DMS53 treated with DMSO at 0.1 percent for 48 hours (cell line): ENCODE measurements at regions not wholly inside any gene's neighbourhood (a gene's known extent, or its start where the extent isn't known, plus 50 kb on each side); places are given as distances from the start of the nearest gene placed in this dataset.

ENCODE experiments used
- DNase-seq: peaks from one replicate; lab custom pipeline; 2025; ENCODE audit not compliant: unreplicated experiment; lab: John Stamatoyannopoulos, UW

GRCh38 chr10:44199991-44200655, 184.8 kb downstream of the CXCL12 start:
- no peak for DNase-seq

DNA sequence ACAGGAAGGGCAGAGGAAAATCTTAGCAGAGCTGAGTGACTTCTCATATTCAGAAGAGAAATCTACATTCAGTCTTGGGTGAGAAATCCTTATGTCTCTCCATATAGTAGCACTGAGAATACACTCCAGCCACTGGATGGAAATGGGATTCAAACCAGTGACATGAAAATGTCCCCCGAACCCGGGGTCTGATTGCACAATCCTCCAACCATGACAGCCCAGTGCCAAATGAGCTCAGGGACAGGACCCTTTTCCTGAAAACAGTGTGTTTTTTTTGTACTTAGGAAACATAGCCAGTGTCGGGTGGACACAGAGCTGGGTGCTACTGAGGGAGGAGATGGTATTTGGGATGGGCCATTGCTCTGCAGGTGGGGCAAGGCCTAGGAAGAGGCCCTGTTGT, 185.6 kb downstream of the CXCL12 start:
- DNase-seq, result no peak

- DNase-seq, result no peak
Measured at GRCh38 chr10:44198780-44199097, 186.2 kb downstream of the CXCL12 start.

DNA sequence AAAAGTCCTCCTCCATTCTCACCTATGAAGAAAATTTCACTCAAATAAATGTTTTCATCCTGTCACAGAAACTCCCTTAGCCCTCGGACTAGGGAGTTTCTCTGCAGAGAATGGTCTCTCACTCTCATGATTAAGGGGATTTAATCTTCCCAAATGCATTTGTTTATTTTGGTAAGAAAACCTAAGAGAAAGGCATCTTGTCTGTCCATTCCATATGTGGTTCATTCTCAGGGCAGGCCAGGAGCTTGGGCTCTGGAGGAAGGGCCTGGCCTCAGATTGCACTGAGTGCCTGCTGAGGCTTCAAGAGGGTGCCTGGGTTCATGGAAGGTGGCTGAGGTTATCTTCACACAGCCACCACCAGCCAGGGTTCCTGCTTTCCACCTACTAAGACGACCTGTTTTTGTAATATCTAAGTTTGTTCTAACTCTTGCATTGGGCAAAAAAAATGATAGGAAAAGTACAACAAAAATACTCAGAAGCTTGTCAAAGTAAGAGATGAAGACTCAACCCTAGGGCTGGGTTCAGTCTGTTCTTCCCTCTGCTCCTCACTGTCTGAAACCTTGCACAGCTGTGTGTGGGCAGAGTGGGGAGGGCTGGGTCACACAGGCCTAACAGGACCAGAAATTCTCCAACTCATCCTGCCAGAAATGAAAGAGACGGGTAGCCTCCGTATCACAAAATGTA, 186.7 kb downstream of the CXCL12 start:
- DNase-seq, result no peak

- no peak for DNase-seq
Measured at GRCh38 chr10:44197646-44198045, 187.3 kb downstream of the CXCL12 start.

GRCh38 chr10:44196336-44196735, 188.6 kb downstream of the CXCL12 start:
- no peak for DNase-seq

DNA sequence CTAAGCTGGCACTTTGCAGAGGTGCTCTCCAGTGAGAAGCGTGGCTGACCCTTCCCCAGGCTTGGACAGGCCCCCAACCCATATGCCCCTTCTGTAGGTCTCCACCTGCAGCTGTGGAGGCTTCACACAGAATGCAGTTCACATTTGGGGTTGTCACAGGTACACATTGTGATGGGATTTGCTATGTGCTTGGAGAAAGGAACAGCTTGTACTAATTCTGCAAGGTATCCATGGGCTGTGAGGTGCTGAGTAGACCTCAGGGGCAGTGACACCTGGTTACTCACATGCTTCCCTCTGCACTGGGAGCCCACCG, 188.9 kb downstream of the CXCL12 start:
- no peak for DNase-seq

DNA sequence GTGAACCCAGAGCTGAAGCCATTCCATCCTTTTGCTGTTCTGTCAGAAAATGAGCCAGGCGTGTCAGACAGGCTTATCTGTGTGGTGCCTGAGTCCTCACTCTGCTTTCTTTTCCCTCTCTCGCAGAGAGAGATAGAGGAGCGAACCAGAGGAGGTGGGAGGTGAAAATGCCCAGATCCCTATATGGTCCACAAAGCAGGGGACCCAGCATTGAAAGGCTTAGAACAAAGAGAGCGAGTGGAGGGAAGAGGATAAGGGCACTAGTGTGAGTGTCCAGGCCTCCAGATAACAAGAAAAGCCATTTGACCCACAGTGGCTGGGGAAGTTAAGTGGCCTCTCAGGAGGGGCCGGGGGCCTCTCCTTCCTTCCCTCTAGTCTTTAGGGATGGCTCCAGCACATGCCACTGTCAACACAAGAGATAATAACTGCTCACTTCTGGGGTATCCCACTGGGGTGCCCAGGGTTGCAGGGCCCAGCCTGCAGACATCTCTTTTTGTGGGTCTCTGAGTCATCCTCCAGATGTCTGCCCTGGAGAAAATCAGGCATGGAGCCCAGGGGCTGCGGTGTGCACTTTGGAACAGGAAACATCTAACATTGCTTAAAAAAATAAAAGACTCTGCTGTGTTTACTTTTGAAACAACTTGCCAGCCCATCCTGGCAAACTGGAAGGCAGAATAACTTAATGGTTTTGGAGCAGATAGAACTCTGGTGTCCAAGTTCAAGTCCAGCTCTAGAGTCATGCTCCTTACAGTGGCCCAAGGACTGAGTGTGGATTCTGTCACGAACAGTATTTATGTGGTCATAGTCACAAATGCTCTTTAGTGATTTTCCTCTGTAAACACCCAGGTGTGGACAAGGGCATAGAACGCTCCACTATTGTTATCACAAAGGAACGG, 189.5 kb downstream of the CXCL12 start:
- DNase-seq, result no peak

GRCh38 chr10:44194435-44194834, 190.5 kb downstream of the CXCL12 start:
- no peak for DNase-seq

DNA sequence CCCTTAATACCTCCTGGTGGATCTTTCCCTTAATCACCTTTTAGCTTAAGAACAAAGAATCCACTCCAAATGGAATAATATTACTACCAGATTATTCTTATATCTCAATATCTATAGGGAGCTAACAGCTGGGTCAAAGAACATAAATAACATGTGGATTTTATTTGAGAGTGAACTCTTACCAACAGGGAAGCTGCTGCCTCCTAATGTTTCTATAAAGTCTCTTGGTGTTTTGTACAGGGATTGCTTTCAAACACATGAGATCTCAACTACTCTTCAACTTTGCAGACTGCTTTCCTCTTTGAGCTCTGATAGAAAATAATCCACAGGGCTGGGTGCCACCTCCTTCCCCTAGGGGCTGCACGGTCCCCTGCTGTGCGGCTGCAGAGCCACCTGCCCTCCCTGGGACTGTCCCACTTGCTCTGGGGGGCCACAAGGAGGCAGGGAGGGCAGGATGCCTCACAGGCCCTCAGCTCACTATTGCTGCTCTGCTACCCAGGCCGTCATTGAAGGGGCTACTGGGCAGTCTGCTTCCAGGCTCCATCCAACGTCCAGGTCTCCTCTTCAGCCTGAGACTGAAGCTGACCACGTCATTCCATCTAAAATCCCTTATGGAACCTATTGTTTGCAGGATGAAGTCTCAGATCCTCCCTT, 191.2 kb downstream of the CXCL12 start:
- no peak for DNase-seq

- DNase-seq, result no peak
Measured at GRCh38 chr10:44193166-44193565, 191.7 kb downstream of the CXCL12 start.

- DNase-seq, result no peak
Measured at GRCh38 chr10:44192435-44192834, 192.5 kb downstream of the CXCL12 start.

DNA sequence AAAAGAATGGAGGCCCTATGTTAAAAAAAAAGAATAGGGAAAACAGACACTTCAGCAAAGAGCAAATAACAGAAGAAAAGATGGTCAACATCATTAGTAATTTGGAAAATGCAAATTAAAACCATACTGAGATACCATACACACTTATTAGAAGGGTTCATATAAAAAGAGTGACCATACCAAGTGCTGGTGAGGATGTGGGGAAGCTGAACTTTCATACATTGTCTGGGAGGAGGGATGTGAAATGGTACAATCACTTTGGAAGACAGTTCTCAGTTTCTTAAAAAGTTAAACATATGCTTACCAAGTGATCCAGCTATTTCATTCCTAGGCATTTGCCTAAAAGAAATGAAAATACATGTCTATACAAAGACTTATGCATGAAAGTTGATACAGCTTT, 194.4 kb downstream of the CXCL12 start:
- DNase-seq, result no peak

DNA sequence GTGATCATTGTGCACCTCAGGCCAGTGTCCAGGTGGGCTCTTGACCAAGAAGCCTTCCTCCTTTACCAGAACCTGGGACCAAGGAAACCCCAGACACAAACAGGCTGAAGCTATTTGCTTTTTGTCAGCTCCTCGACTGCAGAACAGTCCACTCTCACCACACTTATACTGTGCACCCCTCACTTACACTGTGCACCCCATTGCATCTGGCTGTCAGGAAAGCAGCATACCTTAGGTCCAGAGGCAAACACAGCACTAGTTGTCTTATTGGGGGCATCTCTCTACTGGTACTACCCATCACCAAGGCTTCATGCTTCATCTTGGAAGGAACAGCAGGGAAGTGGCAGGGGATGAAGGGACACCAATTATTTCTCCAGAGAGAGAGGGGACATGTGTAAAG, 198.1 kb downstream of the CXCL12 start:
- no peak for DNase-seq

GRCh38 chr10:44186150-44186549, 198.7 kb downstream of the CXCL12 start:
- DNase-seq, result no peak

DNA sequence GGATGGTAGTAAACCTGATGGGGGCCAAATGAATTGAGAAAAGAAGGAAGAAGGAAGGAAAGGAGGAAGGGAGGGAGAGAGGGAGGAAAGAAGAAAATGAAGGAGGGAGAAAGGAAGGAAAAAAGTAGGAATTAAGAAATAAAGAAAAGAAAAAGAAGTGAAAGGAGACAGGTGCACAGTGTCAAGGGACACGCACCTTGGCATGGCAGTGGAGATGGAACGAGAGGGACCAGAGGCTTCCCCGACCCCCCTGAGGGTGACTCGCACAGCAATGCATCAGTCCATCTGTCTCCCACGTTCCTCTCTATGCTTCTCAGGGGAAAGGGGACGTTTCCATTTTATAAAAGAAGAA, 199.6 kb downstream of the CXCL12 start:
- DNase-seq, result no peak

DNA sequence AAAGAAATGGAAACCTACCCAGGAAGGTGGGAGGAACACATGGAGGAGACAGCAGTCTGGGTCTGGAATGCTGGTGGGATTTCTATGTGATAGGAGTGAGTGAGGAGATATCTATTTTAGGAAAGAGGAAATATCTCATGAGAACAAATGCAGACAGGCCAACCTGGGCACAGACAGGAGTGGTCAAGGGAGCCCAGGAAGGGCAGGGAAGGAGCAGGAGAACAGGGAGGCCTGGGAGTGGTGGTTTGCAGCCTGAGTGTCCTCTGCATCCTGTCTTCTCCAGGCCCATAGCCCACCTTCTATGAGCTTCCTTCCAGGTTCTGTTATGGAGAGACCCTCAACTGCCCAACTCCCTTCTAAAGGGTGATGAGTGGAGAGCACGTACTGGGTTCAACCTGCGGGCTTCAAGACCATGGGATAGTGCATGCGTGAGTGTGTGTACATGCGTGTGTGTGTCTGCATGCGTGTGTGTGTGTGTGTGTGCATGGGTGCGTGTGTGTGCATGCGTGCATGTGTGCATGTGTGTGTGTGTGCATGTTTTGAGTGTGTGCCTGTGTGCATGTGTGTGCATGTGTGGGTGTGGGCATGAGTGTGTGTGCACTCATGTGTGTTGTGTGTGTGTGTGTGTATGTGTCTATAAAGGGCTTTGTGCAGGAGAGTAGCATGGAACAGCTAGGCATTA, 200.1 kb downstream of the CXCL12 start:
- no peak for DNase-seq

GRCh38 chr10:44183667-44184632, 200.9 kb downstream of the CXCL12 start:
- no peak for DNase-seq

DNA sequence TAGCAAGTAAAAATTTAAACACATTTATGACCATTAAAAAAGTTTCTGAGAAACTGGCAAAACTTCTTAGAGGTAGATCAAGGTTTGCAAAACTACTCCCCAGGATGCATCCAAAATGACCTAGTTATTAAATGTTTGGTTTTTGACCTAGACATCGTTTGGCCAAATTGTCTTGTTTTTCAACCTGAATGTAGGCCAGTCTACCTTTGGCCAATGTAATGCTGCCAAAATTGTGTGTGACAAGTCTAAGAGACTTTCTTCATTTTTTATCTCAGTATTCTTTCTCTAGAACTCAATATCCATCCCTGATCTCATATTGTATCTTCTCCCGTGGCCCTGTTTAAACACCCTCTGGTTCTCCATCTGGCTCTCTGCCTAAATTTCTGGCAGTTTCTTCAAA, 202.0 kb downstream of the CXCL12 start:
- no peak for DNase-seq
